ENCODE measurements at regions not wholly inside any gene's neighbourhood (a gene's known extent, or its start where the extent isn't known, plus 50 kb on each side); places are given as distances from the start of the nearest gene placed in this dataset.
A peak's percentile ranks its signal among the peaks of the same experiment; 100 is the strongest.

DNA sequence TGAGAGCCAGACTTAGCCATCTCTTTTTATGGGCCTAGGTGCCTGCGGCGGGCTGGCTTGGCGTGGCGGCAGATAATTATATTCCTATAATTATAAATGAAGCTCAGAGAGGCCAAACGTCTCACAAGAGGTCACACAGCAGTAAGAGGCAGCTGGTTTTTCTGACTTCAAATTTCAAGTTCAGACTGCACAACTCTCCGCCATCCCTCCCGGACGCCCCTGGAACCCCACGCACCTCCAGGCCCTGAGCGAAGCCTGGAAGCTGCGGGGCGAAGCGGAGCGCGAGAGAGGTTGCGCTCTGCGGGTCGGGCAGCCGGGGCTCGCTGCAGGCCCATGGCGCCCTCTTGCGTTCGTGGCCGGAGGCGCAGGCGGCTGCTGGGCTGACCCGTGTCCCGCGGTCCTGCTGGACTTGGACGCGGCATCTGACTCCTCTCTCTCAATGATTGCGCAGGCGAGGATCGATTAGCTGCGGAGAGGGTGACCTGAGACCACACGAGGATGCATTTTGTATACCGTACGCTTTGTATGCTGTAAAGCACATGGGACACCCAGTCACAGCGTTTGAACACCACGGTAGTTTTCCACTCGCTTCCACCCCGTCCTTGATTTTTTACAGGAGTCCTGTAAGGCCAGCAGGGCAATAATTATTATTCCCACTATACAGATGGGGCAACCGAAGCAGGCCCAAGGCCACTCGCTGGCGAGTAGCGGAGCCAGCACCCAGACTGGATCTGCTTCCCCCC lies 272.7 kb downstream of the FOXD2 start:
- Mint-ChIP-seq H3K4me1 (peaks cover 5 to 31% (median 13%) of the 10 kb centered on the region in 4 donors), H3K27me3 (peaks cover 39 to 88% (median 60%) of the 10 kb centered on the region in 5 donors), H3K4me3 (peak overlapping the region in 8 of 10 donors; percentile 18 to 62 (median 38)), H3K27ac (peak overlapping the region in 1 of 10 donors; percentile 67), H3K36me3 (no peaks in the 10 kb centered on the region), H3K9me3 (peaks cover 0 to 3% (median 0%) of the 10 kb centered on the region in 9 donors)
- POLR2A ChIA-PET, result no interaction called here
- DNase-seq (peak; percentile 32 to 68 (median 60)), ATAC-seq (peak; percentile 73 to 82)

All from naive thymus-derived CD8-positive, alpha-beta T cell (primary cell).